GM18498 (cell line): ENCODE measurements at regions not wholly inside any gene's neighbourhood (a gene's known extent, or its start where the extent isn't known, plus 50 kb on each side); places are given as distances from the start of the nearest gene placed in this dataset.
"Not testable (repeated sequence)": the region's sequence is repeated elsewhere in the genome, so short reads cannot be mapped to it uniquely, and the experiment has no call there.

Experiments used
- ATAC-seq: cut with Tn5 transposase; IDR thresholded peaks from one replicate; pipeline ENCODE4 v1.9.1; 2021; ENCODE audit warnings: mild to moderate bottlenecking, moderate library complexity; ENCODE audit not compliant: unreplicated experiment

DNA sequence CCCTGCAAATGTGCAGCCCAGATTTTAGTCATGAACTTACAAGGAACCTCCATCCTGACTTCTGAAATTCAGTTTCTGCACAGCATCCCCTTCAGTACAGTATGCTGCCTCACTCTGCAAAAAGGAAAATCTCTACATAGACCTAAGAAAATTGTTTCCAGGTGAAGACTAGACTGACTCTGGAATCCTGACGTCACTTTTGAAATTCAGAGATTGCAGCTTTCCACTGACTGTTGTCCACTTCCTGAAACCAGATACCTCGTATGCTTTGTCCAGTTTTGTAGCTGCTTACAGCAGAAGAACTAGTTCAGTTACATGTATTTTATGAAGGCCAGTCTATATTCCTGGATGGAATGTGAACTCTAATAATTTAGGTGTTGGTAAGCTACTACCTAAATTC is 629.3 kb upstream of the ST8SIA4 start:
- no peak for ATAC-seq

DNA sequence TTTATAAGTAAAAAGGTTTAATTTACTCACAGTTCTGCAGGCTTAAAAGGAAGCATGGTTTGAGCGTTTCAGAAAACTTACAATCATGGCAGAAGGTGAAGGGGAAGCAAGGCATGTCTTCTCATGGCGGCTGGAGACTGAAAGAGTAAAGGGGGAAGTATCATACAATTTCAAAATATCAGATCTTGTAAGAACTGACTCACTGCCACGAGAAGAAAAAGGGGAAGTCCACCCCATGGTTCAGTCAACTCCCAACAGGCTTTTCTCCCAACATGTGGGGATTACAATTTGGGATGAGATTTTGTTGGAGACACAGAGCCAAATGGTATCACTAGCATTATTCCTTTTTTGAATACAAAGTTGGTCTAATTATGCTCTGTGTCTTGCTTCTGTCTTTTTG is 627.9 kb upstream of the ST8SIA4 start:
- ATAC-seq: no peak

DNA sequence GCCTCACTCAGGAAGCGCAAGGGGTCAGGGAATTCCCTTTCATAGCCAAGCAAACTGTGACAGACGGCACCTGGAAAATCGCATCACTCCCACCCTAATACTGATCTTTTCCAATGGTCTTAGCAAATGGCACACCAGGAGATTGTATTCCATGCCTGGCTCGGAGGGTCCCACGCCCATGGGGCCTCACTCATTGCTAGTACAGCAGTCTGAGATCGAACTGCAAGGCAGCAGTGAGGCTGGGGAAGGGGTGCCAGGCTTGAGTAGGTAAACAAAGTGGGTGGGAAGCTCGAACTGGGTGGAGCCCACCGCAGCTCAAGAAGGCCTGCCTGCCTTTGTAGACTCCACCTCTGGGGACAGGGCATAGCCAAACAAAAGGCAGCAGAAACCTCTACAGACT is 626.0 kb upstream of the ST8SIA4 start:
- not testable (repeated sequence) for ATAC-seq

DNA sequence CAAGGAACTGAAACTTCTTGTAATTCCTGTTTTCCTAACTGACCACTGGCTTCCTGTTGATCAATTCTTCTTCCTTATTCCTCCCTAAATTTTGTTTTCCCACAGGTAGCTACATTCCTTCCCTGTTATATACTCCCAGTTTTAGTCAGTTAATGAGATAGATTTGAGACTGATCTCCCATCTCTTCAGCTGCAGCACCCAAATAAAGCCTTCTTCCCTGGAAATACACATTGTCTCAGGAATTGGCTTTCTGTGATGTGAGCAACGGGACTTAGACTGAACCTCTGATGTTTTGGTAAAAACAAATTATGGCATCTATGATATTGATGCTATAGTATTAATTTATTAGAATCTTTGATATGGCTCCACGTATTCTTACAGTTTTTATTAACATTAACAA is 617.3 kb upstream of the ST8SIA4 start:
- no peak for ATAC-seq

DNA sequence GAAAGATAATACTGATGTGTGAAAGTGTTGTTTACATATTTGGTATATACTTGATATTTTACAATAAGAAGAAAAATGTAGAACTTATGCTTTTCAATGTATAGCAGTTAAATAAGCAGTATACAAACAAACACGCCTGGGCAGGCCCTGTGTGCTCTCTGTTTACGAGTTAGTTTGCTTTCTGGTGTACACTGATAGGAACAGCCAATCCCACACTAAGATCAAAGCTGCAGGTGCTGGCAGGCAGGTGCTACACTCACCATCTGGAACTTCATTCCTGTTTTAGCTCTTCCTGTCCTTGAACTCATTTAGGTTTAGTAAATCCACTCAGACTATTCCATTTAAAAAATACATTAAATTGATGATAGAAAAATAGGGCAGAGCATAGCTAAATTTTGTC is 614.7 kb upstream of the ST8SIA4 start:
- no peak for ATAC-seq

DNA sequence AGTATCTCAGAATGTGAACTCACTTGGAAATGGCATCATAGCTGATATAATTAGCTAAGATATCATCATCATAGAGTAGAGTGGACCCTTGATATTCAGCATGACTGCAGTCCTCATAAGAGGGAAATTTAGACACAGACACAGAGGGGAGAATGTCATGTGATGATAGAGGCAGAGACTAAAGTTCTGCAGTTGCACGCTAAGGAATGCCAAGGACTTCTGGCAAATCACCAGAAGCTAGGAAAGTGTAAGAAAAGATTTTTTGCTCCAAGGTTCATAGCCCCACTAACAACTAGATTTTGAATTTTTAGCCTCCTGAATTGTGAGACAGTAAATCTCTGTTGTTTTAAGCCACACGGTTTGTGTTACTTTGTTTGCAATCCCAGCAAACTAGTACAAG is 612.6 kb upstream of the ST8SIA4 start:
- ATAC-seq: no peak

DNA sequence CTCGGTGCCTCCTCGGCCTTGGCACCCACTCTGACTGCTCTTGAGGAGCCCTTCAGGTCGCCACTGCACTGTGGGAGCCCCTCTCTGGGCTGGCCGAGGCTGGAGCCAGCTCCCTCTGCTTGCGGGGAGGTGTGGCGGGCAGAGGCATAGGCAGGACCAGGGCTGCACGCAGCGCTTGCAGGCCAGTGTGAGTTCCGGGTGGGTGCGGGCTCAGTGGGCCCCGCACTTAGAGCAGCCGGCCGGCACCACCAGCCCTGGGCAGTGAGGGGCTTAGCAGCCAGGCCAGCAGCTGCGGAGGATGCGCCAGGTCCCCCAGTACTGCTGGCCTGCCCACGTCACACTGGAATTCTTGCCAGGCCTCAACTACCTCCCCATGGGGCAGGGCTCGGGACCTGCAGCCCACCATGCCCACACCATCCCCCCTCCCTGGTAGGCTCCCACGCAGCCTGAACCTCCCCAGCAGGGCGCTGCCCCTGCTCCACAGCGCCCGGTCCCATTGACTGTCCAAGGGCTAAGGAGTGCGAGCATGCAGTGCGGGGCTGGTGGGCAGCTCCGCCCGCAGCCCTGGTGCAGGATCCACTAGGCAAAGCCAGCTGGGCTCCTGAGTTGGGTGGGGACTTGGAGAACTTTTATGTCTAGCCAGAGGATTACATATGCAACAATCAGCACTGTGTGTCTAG is 602.9 kb upstream of the ST8SIA4 start:
- no peak for ATAC-seq

DNA sequence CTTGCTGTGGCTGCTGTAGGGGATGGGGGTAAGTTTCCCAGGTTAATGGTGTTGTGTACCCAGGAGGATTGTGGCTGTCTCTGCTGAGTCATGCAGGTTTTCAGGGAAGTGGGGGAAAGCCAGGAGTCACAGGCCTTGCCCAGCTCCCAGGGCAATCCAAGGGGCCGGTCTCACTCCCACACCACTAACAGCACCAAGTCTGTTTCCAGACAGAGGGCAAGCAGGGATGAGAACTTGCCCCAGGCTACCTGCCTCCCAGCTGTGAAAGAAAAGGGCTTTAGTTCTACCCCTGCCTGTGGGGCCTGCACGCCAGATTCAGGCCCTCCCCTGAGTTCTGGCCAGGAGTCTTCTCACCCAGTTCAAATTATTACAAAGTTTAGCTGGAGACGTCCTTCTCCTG is 579.8 kb upstream of the ST8SIA4 start:
- ATAC-seq: no peak

DNA sequence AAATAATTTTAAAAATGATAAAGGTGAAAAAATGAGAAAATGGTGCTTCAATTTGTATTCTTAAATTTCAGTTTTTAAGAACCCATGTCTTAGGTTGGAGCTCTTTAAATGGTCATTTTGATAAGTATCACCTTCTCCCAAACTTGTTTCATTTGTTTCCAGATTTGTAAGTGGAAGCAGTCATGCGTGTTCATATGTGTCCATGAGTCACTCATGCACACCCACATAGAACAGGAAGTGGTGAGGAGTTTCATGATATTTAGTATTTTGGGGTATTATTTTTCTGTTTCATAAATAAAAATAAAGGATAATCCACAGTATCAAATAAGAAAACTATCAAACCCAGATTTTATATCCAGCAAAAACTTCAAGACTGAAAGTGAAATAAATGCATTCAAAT is 570.4 kb upstream of the ST8SIA4 start:
- ATAC-seq: no peak

DNA sequence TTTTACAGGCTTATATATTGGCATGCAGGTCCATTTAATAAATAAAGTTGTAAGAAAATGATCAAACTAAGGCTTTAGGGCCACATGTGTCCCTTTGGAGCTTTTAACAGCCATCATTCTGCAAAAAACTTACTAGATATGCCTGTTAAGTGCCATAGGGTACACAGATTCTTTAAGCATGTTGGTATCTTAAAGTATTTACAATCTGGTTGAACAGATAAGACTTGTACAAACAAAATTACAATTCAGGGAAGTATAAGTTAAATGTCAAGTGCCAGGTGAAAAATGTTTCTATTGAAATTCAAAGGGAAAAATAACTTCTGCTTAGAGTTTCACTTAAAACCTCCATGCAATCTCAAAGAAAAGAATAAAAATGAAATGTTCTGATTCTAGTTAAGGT is 558.4 kb upstream of the ST8SIA4 start:
- no peak for ATAC-seq

DNA sequence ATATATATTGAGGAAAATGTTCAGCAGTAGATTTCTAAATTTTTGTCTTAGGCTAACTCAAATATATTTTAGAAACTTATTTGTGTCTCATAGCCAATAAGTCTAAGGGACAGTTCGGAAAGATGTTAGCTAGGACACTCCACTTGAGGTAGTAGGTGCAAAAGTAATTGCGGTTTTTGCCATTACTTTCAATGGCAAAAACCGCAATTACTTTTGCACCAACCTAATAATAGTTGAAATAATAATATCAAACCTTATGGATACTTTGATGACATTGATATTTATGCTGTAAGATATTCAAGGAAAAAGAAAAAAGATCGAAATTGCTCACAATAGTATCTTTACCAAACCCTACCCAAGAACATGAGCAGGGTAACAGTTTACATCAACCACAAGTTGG is 555.5 kb upstream of the ST8SIA4 start:
- ATAC-seq: no peak

DNA sequence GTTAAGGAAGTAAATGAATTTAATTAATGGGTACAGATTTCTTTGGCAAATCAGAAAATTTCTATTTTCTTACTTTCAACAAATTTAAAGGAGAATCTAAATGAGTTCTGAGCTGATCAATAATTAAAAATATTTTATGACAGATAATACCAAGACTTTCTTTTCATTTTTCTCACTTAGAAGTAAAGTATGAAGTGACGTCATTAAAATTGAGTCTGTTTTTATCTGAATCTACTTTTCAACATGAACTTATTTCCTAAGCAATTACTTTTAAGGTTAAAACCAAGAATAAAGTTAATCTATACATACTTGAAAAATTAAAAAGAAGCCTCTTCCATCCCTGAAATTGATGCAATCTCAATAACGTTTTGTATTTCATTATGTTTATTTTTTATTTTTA is 552.8 kb upstream of the ST8SIA4 start:
- ATAC-seq: no peak

DNA sequence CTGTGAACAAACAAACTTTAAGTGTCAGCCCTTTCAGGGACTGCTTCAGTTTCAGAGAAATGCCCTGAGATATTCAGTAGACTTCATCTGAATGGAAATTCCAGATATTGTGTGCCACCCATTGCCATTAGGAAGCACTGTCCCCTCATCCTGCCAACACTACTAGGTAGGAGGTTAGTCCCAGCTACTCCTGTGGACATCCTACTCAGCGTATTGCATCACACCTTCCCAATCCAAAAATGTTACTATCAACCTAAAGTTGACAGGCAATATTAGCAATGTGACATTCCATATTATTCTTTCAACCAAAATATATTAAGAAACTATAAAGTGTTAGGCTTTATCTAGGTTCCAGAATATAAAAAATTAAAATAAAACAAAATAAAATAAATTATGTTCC is 552.0 kb upstream of the ST8SIA4 start:
- ATAC-seq: no peak

DNA sequence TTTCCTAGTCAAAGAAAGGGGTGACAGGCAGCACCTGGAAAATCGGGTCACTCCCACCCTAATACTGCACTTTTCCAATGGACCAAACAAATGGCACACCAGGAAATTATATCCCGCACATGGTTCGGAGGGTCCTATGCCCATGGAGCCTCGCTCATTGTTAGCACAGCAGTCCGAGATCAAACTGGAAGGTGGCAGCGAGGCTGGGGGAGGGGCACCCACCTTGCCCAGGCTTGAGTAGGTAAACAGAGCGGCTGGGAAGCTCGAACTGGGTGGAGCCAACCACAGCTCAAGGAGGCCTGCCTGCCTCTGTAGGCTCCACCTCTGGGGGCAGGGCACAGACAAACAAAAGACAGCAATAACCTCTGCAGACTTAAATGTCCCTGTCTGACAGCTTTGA is 539.2 kb upstream of the ST8SIA4 start:
- not testable (repeated sequence) for ATAC-seq

DNA sequence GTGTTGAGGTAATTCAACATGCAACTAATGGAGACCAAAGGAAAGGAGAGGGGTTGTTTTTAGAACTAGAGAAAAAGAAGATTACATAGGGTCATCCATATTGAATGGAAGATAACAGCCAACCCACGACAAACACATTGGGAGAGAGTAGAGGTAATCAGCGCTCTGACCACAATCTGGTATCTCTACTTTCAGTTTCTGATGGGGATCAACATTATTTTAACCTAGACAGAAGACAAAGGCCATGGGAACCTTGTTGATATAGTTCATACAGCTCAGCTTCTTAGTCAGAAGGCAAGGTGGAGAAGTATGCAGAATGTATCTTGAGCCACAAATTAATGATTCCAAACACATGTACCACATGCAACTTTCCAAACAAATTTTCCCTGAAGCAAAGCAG is 537.1 kb upstream of the ST8SIA4 start:
- no peak for ATAC-seq

DNA sequence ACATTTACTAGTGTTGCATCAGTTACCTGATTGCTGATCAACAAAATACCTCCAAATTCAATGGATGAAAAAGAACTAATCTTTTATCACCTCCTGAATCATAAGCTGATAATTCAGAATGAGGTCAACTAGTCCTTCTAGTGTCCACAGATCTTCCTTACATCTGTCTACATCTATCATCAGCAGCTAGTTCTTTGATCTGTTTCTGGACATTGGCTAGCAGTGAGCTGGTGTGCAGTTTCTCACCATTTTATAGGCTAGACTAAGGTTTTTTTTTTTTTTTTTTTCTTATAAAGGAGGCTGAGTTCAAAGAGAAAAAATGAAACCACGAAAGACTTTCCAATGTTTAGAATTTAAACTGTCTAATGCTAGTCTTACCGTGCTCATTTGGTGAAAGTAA is 534.3 kb upstream of the ST8SIA4 start:
- ATAC-seq: no peak

DNA sequence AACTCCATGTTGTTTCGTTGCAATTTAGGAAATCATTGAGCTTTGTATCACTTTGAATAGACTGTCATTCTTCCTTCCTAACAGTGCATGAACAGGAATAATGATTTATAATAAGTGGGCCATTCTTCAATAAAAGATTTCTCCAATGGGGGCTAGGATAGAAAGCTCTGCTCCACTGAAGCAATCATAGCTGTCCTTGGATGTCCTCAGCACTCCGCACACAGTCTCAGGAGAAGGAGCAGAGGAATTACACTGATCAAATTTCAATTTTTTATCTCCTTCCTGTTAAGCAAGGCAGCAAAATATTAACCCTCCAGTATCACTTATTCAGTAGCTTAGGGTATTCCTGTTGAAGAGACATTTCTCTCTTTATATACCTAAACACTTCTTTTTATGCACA is 532.7 kb upstream of the ST8SIA4 start:
- ATAC-seq: no peak

DNA sequence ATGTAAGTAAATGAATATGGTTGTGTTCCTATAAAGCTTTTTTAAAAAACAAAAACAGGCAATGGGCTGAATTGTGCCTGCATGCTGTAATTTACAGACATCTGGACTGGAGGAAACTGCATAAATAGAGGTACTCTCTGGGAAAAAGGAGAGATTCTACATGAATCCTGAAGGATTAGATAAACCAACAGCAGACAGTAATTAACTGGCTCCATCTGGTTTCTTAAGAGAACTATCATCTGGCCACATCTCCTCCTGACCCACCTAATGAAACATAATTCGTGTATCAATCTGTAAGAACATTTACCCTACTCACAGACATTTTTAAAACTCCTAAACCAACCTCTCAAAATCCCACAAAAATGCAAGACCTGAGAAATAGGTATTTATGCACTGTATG is 528.1 kb upstream of the ST8SIA4 start:
- no peak for ATAC-seq

DNA sequence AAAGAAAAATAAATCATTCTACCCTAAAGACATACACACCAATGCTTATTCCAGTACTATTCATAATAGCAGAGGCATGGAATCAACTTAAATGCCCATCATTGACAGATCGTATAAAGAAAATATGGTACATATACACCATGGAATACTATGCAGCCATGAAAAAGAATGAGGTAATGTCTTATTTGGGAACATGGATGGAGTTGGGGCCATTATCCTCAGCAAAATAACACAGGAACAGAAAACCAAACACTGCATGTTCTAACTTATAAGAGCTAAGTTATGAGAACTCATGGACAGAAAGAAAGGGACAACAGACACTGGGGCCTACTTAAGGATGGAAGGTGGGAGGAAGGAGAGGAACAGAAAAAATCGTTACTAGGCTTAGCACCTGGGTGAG is 527.5 kb upstream of the ST8SIA4 start:
- ATAC-seq: no peak

DNA sequence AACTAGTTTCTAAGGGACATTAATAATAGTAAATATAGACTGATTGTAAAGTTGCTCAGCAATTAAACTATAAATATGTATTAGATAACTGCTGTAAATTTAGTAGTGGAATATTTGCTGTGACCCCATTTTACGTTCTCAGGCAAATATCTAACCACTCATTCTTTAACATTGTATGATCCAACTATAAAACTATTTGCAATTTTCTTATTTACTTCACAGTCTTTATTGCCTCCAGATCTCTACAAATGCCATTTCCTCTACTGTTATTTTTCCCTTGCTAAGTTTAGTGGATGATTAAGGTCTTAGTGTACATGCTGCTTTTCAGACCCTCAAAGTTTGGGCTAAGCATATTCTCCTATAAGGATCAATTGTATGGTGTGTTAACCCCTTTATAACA is 526.2 kb upstream of the ST8SIA4 start:
- ATAC-seq: no peak

DNA sequence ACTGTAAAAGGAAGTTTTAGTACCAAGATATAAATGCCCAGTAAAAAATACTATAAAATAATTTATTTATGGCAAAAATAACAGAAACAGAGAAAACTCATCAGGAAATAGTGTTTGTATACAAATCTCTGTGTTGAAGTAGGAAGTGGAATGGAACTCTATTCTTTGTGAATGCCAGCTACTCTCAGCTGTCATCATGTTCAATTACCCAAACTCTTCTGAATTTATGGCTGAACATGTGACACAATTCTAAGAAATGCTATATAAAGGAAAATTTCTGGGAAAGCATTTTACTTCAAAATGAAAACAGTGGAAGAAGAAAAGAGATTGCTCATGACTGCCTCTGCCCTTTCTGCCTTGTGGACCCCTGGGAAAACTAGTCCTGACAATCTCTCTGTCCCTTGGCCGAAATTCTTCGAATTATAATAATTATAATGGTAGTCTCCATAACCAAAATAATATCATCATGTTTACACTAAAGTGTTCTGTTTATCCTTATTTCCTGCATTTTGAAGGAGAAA is 522.3 kb upstream of the ST8SIA4 start:
- ATAC-seq: no peak

DNA sequence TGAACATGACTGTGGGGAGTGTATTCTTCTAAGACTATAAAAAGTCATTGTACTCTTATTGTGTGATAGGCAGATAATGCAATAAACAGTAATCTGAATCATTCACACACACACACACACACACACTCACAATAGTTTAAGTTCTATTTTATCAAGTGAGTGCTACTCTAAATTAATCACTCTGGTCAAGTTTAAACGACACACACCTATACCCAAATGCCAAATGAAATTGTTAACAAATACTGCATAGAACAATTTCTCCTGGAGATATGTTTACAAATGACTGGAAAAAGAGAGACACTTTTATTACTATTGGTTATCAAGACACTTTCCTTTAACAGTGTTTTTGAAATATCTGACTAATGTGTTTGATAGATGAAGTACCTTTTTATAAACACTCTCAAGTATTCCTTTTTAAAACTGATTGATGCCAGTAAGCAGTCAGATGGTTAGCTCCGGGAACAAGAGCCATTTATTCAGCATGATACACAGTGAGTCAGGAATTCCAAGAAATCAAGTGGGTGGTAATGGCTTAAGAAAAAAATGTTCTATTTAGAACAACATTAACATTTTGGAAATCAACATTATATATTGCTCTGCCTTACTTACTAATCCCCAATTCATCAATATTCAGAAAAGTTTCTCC is 521.6 kb upstream of the ST8SIA4 start:
- no peak for ATAC-seq

DNA sequence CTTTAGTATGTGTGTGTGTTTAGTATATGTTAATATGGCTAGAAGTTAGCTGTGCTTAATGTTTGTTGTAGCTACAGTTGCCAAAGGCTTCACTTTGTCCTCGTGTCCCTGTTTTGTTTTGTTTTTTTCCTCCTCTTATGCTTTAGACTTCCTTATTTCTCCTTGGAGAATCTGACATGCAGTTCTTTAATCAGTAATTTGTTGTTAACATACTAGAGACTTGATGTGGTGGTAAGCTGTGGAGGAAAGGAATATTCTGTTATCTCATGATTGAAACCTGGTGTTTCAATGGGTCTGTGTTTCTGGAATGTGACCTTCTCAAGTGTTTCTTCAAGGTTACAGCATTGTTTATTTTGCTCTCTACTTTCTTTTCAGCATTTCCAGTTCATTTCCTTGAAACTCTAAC is 515.6 kb upstream of the ST8SIA4 start:
- no peak for ATAC-seq
